ENCODE measurements at regions not wholly inside any gene's neighbourhood (a gene's known extent, or its start where the extent isn't known, plus 50 kb on each side); places are given as distances from the start of the nearest gene placed in this dataset.

DNA sequence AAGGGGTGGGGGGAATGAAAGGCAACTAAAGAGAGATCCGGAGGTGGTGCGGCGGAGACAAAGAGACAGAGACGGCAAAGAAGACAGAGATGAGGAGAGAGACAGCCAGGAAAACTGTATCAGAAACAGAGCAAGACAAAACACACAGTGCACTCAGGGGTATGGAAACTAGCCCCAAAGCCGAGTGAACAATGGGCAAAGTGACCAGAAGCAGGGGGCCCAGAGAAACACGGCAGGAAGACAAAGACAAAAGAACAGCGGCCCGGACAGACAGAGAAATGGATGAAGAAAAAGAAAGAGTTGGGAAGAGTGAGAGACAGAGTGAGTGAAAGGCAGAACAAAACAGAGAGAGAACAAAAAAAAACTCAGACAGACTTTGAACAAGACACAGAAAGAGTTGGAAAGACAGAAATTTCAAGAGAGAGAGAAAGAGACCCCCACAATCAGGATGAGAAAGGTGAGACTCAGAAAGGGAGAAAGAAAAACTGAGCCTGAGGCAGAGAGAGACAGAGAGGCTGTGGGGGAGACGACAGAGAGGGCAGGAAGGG lies 60.6 kb upstream of the PAX2 start:
- Mint-ChIP-seq H3K27ac (no peak overlapping the region), H3K9me3 (no peaks in the 10 kb centered on the region), H3K27me3 (peaks cover 54 to 68% of the 10 kb centered on the region in 2 donors), H3K4me1 (ENCODE audit: low read depth in 2 of 2) (peaks cover 0 to 2% of the 10 kb centered on the region in 2 donors), H3K36me3 (peaks cover 4% of the 10 kb centered on the region), H3K4me3 (no peak overlapping the region)
- DNase-seq (ENCODE audit: low spot score) (no peak), ATAC-seq (no peak)

DNA sequence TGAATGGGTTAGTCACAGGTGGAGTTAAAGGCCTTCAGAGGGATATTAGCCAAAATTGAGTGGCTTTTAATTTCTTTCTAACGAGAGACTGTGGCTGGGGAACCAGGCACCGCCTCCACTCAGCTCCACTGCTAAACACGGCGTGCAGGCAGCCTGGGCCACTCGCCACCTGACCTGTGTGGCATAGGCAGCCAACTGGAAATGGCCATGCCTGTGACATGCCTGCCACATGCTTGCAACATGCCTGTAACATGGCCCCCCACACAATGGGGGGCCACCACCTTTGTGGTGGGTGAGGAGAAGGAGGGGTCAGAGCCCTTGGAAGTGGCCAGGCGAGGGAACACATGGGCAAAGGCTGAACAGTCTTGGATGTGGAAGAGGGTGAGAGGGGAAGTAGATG lies 60.1 kb upstream of the PAX2 start:
- peaks cover 0 to 2% of the 10 kb centered on the region in 2 donors for H3K4me1 Mint-ChIP-seq (ENCODE audit: low read depth in 2 of 2)
- H3K36me3 Mint-ChIP-seq, result peaks cover 4% of the 10 kb centered on the region
- no peak for ATAC-seq
- H3K27me3 Mint-ChIP-seq, result peaks cover 54 to 68% of the 10 kb centered on the region in 2 donors
- H3K9me3 Mint-ChIP-seq, result no peaks in the 10 kb centered on the region
- DNase-seq (ENCODE audit: low spot score), result no peak
- H3K27ac Mint-ChIP-seq, result no peak overlapping the region
- no peak overlapping the region for H3K4me3 Mint-ChIP-seq

DNA sequence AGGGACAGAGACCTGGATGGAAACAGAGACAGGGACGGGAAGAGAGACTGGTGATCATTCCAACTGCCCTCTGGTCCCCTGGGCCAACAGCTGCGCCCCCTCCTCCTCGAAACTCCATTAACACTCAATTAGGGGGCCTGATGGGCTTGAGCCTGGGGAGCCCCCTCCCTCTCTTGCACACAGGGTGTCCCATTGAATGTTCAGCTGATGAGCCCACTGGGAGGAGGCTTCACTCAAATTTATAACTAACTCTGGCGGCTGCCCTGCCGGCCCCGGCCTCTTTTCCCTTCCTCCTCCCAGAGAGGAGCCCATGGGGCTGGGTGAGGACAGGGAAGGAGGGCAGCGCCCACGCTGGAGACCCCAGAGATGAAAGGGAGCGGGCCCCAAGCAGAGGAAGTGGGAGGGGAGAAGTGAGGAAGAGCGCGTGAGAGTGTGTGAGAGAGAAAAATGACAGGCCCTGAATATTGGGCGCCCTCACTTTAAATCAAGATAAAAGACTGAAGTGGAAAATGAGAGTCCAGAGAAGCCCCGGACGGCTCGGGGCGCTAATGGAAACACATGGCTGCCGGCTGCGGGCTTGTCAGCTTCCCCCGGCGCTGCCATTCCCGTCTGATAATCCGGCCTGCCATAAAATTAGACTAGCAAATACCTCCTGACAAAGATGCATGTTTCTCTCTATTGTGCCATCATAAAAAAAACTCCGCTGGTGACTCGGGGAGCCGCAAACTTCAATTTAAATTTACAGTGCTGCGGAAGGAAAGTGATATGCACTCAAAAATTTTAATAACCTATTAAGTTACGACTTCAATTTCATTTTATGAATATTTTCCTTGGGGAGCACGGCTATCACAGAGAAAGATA lies 58.0 kb upstream of the PAX2 start:
- H3K27me3 Mint-ChIP-seq, result peaks cover 65 to 72% of the 10 kb centered on the region in 2 donors
- ATAC-seq, result no peak
- no peak for DNase-seq (ENCODE audit: low spot score)
- peaks cover 0 to 2% of the 10 kb centered on the region in 2 donors for H3K4me1 Mint-ChIP-seq (ENCODE audit: low read depth in 2 of 2)
- no peaks in the 10 kb centered on the region for H3K9me3 Mint-ChIP-seq
- H3K36me3 Mint-ChIP-seq, result peaks cover 4% of the 10 kb centered on the region
- H3K4me3 Mint-ChIP-seq, result no peak overlapping the region
- H3K27ac Mint-ChIP-seq, result no peak overlapping the region

DNA sequence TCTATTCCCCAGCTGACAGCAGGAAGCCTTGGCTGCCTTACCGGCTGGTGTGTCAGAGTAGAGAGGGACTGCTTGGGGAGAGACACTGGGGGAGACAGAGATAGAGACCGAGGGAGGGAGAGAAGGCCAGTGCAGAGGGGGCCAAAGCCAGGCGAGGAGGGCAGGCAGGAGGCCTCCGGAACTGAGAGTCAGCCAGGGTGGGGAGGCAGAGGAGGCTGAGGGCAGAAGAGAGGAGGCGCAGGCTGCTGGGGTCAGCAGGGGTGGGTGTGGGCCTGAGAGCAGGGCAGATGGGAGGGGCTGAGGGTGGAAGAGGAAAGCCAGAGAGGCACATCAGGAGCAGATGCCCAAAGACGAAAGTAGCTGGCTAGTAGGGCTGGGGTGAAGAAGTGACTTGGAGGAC lies 57.2 kb upstream of the PAX2 start:
- H3K36me3 Mint-ChIP-seq, result peaks cover 4% of the 10 kb centered on the region
- H3K4me3 Mint-ChIP-seq, result no peak overlapping the region
- no peaks in the 10 kb centered on the region for H3K9me3 Mint-ChIP-seq
- no peak overlapping the region for H3K27ac Mint-ChIP-seq
- H3K27me3 Mint-ChIP-seq, result peaks cover 57 to 64% of the 10 kb centered on the region in 2 donors
- ATAC-seq (no peak), DNase-seq (ENCODE audit: low spot score) (no peak)
- H3K4me1 Mint-ChIP-seq (ENCODE audit: low read depth in 2 of 2), result peaks cover 0 to 2% of the 10 kb centered on the region in 2 donors

DNA sequence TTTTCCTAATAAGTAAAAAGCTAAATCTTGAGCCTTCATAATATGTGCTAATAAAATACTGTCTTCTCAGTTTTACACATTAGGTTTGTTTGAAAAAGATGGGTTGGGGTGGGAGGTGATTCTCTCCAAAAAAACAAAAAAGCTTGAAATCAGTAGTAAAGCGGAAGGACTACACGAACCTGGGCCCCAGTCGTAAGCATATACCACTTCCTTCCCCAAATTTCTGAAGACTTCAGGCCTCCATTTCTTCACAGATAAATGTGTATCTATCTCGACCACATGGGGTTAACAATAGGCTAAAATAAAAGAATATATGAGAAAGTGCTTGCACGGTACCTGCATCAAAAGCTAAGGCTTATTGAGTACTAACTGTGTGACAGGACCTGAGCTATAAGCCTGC lies 51.6 kb upstream of the PAX2 start:
- no peak for ATAC-seq

More for the DNA sequence above, 51.6 kb upstream of the PAX2 start:
- H3K9me3 Mint-ChIP-seq, result no peaks in the 10 kb centered on the region
- H3K36me3 Mint-ChIP-seq, result no peaks in the 10 kb centered on the region
- H3K4me1 Mint-ChIP-seq (ENCODE audit: low read depth in 2 of 2), result peaks cover 4 to 5% of the 10 kb centered on the region in 2 donors
- no peak overlapping the region for H3K4me3 Mint-ChIP-seq
- no peak overlapping the region for H3K27ac Mint-ChIP-seq
- no peak for DNase-seq (ENCODE audit: low spot score)
- H3K27me3 Mint-ChIP-seq, result peaks cover 24 to 30% of the 10 kb centered on the region in 2 donors
